ENCODE measurements at regions not wholly inside any gene's neighbourhood (a gene's known extent, or its start where the extent isn't known, plus 50 kb on each side); places are given as distances from the start of the nearest gene placed in this dataset.
"Not testable (repeated sequence)": the region's sequence is repeated elsewhere in the genome, so short reads cannot be mapped to it uniquely, and the experiment has no call there.

- 81 to 86% methylated on average over 13 to 14 of the region's 14 CpGs for WGBS, 2 donors
- Histone ChIP-seq H3K4me3 (no peak overlapping the region), H3K36me3 (ENCODE audit: control insufficient read depth in 4 of 4, insufficient read depth in 4 of 4, low read length in 4 of 4) (no peaks in the 10 kb centered on the region), H3K27ac (ENCODE audit: low read depth in 1 of 2, low read length in 1 of 2) (no peak overlapping the region), H3K9ac (ENCODE audit: insufficient read depth in 1 of 2, low read length in 2 of 2) (no peak overlapping the region), H3K4me1 (ENCODE audit: control insufficient read depth in 5 of 5, insufficient read depth in 5 of 5, low read length in 5 of 5) (no peaks in the 10 kb centered on the region), H3K9me3 (ENCODE audit: control insufficient read depth in 4 of 4, insufficient read depth in 3 of 4, low read length in 3 of 4) (peaks cover 0 to 3% (median 0%) of the 10 kb centered on the region in 4 donors), H3K27me3 (ENCODE audit: control insufficient read depth in 3 of 3, insufficient read depth in 3 of 3, low read length in 2 of 3) (no peaks in the 10 kb centered on the region)
- no peak for DNase-seq
- no peak for TF ChIP-seq CTCF (IDR thresholded peaks at IDR 0.05; ENCODE audit: control extremely low read depth, extremely low read depth)
- ATAC-seq (ENCODE audit: insufficient read depth, low FRiP score) = no peak
These were observed 144.9 kb upstream of the THBS2 start for GRCh38 chr6:169398342-169399105.

GRCh38 chr6:169397684-169398083 is 144.0 kb upstream of the THBS2 start:
- no peak for ATAC-seq (ENCODE audit: insufficient read depth, low FRiP score)
- H3K27ac ChIP-seq (ENCODE audit: low read depth in 1 of 2, low read length in 1 of 2) = no peak overlapping the region
- no peaks in the 10 kb centered on the region for H3K36me3 ChIP-seq (ENCODE audit: control insufficient read depth in 4 of 4, insufficient read depth in 4 of 4, low read length in 4 of 4)
- H3K9me3 ChIP-seq (ENCODE audit: control insufficient read depth in 4 of 4, insufficient read depth in 3 of 4, low read length in 3 of 4) = peaks cover 0 to 6% (median 0%) of the 10 kb centered on the region in 4 donors
- no peak overlapping the region for H3K4me3 ChIP-seq
- WGBS, 2 donors = 86 to 87% methylated on average over 12 of the region's 12 CpGs
- no peaks in the 10 kb centered on the region for H3K4me1 ChIP-seq (ENCODE audit: control insufficient read depth in 5 of 5, insufficient read depth in 5 of 5, low read length in 5 of 5)
- no peak overlapping the region for H3K9ac ChIP-seq (ENCODE audit: insufficient read depth in 1 of 2, low read length in 2 of 2)
- H3K27me3 ChIP-seq (ENCODE audit: control insufficient read depth in 3 of 3, insufficient read depth in 3 of 3, low read length in 2 of 3) = no peaks in the 10 kb centered on the region
- DNase-seq = no peak
- no peak for TF ChIP-seq CTCF (IDR thresholded peaks at IDR 0.05; ENCODE audit: control extremely low read depth, extremely low read depth)

DNA sequence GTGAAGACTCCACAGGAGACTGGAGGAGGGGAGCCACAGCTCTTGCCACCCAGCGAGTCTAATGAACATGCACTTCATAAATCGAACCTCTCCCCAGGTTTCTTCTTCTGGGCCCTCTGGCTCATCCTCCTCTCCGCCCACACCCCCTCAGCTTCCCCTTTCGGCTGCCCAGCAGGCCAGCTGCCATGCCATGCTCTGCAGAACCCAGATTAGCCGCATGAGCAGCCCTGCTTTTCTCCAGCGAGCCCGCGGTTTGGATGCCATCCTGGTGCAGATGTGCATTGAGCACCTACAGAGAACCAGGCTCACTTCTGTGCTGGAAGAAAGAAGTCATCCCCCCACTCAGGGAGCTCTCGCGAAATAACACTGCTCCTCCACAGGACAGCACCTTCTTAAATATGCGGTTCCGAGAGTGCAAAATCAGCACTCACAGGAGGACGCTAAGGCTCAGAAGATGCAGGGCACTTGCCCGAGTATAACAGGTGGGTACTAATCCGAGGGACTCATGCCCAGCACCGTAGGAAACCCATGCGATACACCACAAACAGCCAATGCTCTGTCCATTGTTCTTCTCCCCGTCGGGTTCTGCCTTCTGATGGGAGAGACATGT is 143.0 kb upstream of the THBS2 start:
- no peak overlapping the region for H3K27ac ChIP-seq (ENCODE audit: low read depth in 1 of 2, low read length in 1 of 2)
- H3K36me3 ChIP-seq (ENCODE audit: control insufficient read depth in 4 of 4, insufficient read depth in 4 of 4, low read length in 4 of 4) = no peaks in the 10 kb centered on the region
- peaks cover 0 to 7% (median 3%) of the 10 kb centered on the region in 4 donors for H3K9me3 ChIP-seq (ENCODE audit: control insufficient read depth in 4 of 4, insufficient read depth in 3 of 4, low read length in 3 of 4)
- DNase-seq (no peak), ATAC-seq (ENCODE audit: insufficient read depth, low FRiP score) (no peak)
- WGBS, 2 donors = 91 to 92% methylated on average over 17 to 19 of the region's 19 CpGs
- no peaks in the 10 kb centered on the region for H3K4me1 ChIP-seq (ENCODE audit: control insufficient read depth in 5 of 5, insufficient read depth in 5 of 5, low read length in 5 of 5)
- H3K27me3 ChIP-seq (ENCODE audit: control insufficient read depth in 3 of 3, insufficient read depth in 3 of 3, low read length in 2 of 3) = no peaks in the 10 kb centered on the region
- TF ChIP-seq CTCF (IDR thresholded peaks at IDR 0.05; ENCODE audit: control extremely low read depth, extremely low read depth) = no peak
- H3K9ac ChIP-seq (ENCODE audit: insufficient read depth in 1 of 2, low read length in 2 of 2) = no peak overlapping the region
- no peak overlapping the region for H3K4me3 ChIP-seq

DNA sequence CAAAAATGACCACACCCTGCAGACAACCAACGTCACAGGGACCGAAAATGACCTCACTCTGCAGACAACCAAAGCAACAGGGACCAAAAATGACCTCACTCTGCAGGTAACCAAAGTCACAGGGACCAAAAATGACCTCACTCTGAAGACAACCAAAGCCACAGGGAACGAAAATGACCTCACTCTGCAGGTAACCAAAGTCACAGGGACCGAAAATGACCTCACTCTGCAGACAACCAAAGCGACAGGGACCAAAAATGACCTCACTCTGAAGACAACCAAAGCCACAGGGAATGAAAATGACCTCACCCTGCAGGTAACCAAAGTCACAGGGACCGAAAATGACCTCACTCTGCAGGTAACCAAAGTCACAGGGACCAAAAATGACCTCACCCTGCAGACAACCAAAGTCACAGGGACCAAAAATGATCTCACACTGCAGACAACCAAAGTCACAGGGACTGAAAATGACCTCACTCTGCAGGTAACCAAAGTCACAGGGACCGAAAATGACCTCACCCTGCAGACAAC is 142.4 kb upstream of the THBS2 start:
- not testable (repeated sequence) for ATAC-seq (ENCODE audit: insufficient read depth, low FRiP score); H3K4me1 ChIP-seq (ENCODE audit: control insufficient read depth in 5 of 5, insufficient read depth in 5 of 5, low read length in 5 of 5); H3K4me3 ChIP-seq; H3K36me3 ChIP-seq (ENCODE audit: control insufficient read depth in 4 of 4, insufficient read depth in 4 of 4, low read length in 4 of 4); DNase-seq; H3K27me3 ChIP-seq (ENCODE audit: control insufficient read depth in 3 of 3, insufficient read depth in 3 of 3, low read length in 2 of 3); H3K27ac ChIP-seq (ENCODE audit: low read depth in 1 of 2, low read length in 1 of 2); H3K9ac ChIP-seq (ENCODE audit: insufficient read depth in 1 of 2, low read length in 2 of 2); H3K9me3 ChIP-seq (ENCODE audit: control insufficient read depth in 4 of 4, insufficient read depth in 3 of 4, low read length in 3 of 4)
- WGBS, 2 donors = 73 to 77% methylated on average over 7 of the region's 7 CpGs
